Activated T-cell treated with anti-CD3 and anti-CD28 coated beads, Interleukin-2, amount 50 U/mL, for 1 hour (primary cell): ENCODE measurements at regions not wholly inside any gene's neighbourhood (a gene's known extent, or its start where the extent isn't known, plus 50 kb on each side); places are given as distances from the start of the nearest gene placed in this dataset.

Experiments used
- DNase-seq: peaks from one replicate; pipeline ENCODE4 v3.0.0-alpha.2; 2020

- no peak for DNase-seq
These were observed 152.0 kb downstream of the RAP2B start for GRCh38 chr3:153314038-153314437.

GRCh38 chr3:153315781-153316180 lies 153.8 kb downstream of the RAP2B start:
- DNase-seq, result no peak

- DNase-seq, result no peak
These were observed 157.9 kb downstream of the RAP2B start for GRCh38 chr3:153319705-153320554.

- no peak for DNase-seq
These were observed 158.6 kb downstream of the RAP2B start for GRCh38 chr3:153320585-153321128.

- DNase-seq, result no peak
These were observed 166.7 kb downstream of the RAP2B start for GRCh38 chr3:153328690-153329089.

- no peak for DNase-seq
These were observed 168.9 kb downstream of the RAP2B start for GRCh38 chr3:153330901-153331300.

- DNase-seq, result no peak
These were observed 169.7 kb downstream of the RAP2B start for GRCh38 chr3:153331676-153332075.

- no peak for DNase-seq
These were observed 172.5 kb downstream of the RAP2B start for GRCh38 chr3:153334558-153334957.

GRCh38 chr3:153337369-153337768 lies 175.3 kb downstream of the RAP2B start:
- DNase-seq, result no peak

GRCh38 chr3:153338487-153338886 lies 176.5 kb downstream of the RAP2B start:
- no peak for DNase-seq

GRCh38 chr3:153339065-153339464 lies 177.0 kb downstream of the RAP2B start:
- no peak for DNase-seq

- DNase-seq, result no peak
These were observed 182.2 kb downstream of the RAP2B start for GRCh38 chr3:153343988-153344782.

GRCh38 chr3:153348457-153349107 lies 186.6 kb downstream of the RAP2B start:
- no peak for DNase-seq

GRCh38 chr3:153349108-153349499 lies 187.1 kb downstream of the RAP2B start:
- DNase-seq, result no peak

- DNase-seq, result no peak
These were observed 188.4 kb downstream of the RAP2B start for GRCh38 chr3:153350420-153350819.

- DNase-seq, result no peak
These were observed 192.6 kb downstream of the RAP2B start for GRCh38 chr3:153354641-153355040.

GRCh38 chr3:153355559-153355958 lies 193.5 kb downstream of the RAP2B start:
- no peak for DNase-seq

- DNase-seq, result no peak
These were observed 194.9 kb downstream of the RAP2B start for GRCh38 chr3:153356908-153357307.

GRCh38 chr3:153357436-153357835 lies 195.4 kb downstream of the RAP2B start:
- no peak for DNase-seq

GRCh38 chr3:153369561-153370374 lies 207.7 kb downstream of the RAP2B start:
- no peak for DNase-seq

GRCh38 chr3:153370680-153371079 lies 208.7 kb downstream of the RAP2B start:
- DNase-seq, result no peak

GRCh38 chr3:153372326-153372725 lies 210.3 kb downstream of the RAP2B start:
- no peak for DNase-seq
